Mesothelial cell of epicardium (in vitro differentiated cells): ENCODE measurements at regions not wholly inside any gene's neighbourhood (a gene's known extent, or its start where the extent isn't known, plus 50 kb on each side); places are given as distances from the start of the nearest gene placed in this dataset.

Source experiments
- DNase-seq, 2 experiments: peaks; one replicate each; pipeline ENCODE4 v3.0.0; 2021; ENCODE audit warnings: low spot score in 2 of 2; ENCODE audit not compliant: unreplicated experiment in 2 of 2
- H3K27ac Mint-ChIP-seq: 2 replicates; pipeline ENCODE4 v1.8.0; 2021; ENCODE audit warnings: mixed read lengths
- H3K27me3 Mint-ChIP-seq: 2 replicates; pipeline ENCODE4 v1.8.0; 2021; ENCODE audit warnings: low read depth, mixed read lengths
- H3K36me3 Mint-ChIP-seq: 2 replicates; pipeline ENCODE4 v1.8.0; 2021; ENCODE audit warnings: mixed read lengths
- H3K4me1 Mint-ChIP-seq: 2 replicates; pipeline ENCODE4 v1.8.0; 2021; ENCODE audit warnings: mixed read lengths
- H3K4me3 Mint-ChIP-seq: 2 replicates; pipeline ENCODE4 v1.8.0; 2021; ENCODE audit warnings: mild to moderate bottlenecking, moderate library complexity, mixed read lengths
- H3K9me3 Mint-ChIP-seq: 2 replicates; pipeline ENCODE4 v1.8.0; 2021; ENCODE audit warnings: mixed read lengths
- TF ChIP-seq, protein P1 (sequence below): fragments of 200-600 bp; sonication (generic); IDR thresholded peaks from one replicate; pipeline ENCODE4 v1.5.0; 2021; ENCODE audit warnings: antibody characterized with exemption; ENCODE audit not compliant: unreplicated experiment

DNA sequence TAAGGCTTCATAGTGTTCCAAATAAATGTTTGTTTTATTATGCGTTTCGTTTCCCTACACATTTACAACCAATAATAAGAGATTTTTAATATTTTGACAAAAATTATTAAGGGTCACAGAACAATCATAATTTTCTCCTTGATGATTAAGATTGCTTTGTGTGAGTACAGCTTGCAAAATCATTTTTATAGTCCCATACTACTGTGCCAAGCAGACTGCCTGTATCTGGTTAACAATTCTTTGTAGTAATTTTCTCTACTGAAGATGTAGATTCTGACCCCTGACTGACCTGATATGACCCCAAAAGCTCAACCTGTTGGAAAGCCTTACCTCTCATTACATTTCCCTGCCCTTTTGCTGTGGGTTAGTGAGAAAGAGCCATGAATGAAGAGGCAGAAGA lies 311.9 kb upstream of the PIK3R1 start:
- TF ChIP-seq, protein P1, sequence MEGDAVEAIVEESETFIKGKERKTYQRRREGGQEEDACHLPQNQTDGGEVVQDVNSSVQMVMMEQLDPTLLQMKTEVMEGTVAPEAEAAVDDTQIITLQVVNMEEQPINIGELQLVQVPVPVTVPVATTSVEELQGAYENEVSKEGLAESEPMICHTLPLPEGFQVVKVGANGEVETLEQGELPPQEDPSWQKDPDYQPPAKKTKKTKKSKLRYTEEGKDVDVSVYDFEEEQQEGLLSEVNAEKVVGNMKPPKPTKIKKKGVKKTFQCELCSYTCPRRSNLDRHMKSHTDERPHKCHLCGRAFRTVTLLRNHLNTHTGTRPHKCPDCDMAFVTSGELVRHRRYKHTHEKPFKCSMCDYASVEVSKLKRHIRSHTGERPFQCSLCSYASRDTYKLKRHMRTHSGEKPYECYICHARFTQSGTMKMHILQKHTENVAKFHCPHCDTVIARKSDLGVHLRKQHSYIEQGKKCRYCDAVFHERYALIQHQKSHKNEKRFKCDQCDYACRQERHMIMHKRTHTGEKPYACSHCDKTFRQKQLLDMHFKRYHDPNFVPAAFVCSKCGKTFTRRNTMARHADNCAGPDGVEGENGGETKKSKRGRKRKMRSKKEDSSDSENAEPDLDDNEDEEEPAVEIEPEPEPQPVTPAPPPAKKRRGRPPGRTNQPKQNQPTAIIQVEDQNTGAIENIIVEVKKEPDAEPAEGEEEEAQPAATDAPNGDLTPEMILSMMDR: no peak
- H3K36me3 Mint-ChIP-seq: no peaks in the 10 kb centered on the region
- H3K4me3 Mint-ChIP-seq: no peak overlapping the region
- peaks cover 10% of the 10 kb centered on the region for H3K4me1 Mint-ChIP-seq
- no peak overlapping the region for H3K27ac Mint-ChIP-seq
- H3K9me3 Mint-ChIP-seq: no peaks in the 10 kb centered on the region
- H3K27me3 Mint-ChIP-seq: no peaks in the 10 kb centered on the region
- DNase-seq: no peak

DNA sequence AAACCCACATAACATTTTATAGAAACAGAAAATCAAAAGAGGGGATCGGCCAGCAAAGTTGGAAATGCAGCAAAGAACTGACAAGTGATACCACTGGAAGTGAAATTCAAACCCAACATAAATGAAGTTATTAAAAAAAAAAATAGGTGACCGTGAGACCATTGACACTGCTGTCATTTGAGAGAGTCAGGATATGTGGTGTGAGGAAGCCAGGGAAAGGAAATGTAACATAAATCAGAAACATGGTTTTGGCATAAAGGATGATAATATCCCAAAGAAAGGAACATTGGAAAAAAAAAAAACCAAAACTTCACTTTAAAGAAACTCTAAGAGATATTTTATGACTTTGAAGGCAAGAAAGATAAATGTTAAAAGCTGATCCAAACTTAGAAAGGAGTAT lies 312.4 kb upstream of the PIK3R1 start:
- TF ChIP-seq, protein P1: no peak
- DNase-seq: no peak
- H3K36me3 Mint-ChIP-seq: no peaks in the 10 kb centered on the region
- no peak overlapping the region for H3K27ac Mint-ChIP-seq
- no peaks in the 10 kb centered on the region for H3K27me3 Mint-ChIP-seq
- no peak overlapping the region for H3K4me3 Mint-ChIP-seq
- no peaks in the 10 kb centered on the region for H3K9me3 Mint-ChIP-seq
- peaks cover 10% of the 10 kb centered on the region for H3K4me1 Mint-ChIP-seq

DNA sequence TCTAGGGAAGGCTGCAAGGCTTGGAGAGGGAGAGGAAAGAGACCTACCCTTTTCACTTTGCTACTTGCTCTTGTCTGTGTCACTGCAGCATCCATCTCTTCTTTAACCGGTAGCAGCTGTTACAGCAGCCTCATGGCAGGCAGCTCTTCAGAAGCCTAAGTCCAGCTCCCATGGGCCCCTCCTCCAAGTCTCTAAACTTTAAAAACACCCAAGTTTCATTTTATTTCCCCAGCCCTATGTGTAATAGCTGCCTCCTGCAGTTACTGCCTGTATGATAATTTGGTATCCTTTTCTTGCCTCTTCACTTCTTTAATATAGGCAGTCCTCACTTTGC lies 313.1 kb upstream of the PIK3R1 start:
- no peak for DNase-seq
- Mint-ChIP-seq H3K36me3 (no peaks in the 10 kb centered on the region), H3K9me3 (no peaks in the 10 kb centered on the region), H3K4me3 (no peak overlapping the region), H3K27ac (no peak overlapping the region), H3K4me1 (peaks cover 10% of the 10 kb centered on the region), H3K27me3 (no peaks in the 10 kb centered on the region)
- TF ChIP-seq, protein P1: no peak

DNA sequence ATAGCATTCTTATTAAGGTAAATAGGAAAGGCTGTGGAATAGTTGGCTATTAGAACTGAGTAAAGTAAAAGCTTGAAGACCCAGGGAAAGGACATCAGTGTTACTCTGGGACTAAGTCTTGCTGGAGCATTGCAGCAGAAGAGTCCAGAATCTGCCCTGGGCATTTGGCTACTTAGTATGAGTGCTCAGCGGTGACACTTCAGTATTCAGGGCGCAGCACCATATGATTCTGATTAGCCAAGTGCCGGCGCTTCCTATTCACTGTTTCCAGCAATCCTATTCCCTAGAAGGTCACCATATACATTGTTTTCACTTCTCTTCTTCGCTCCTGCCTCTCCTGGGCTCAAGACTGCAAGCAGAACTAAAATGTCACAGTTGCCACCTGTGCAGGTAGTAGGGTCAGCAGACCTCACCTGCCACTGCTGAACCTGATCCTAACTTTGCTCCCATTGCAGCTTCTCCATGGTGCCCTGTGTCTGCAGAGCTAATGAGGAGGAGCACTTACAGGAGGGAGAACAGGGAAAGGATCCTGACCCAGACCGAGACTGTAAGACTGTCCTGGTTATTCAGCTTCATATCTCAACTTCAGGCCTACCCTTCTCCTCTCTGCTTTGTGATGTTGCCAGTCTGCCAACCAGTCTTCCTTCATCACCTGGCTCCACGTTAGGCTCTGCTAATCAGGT lies 313.6 kb upstream of the PIK3R1 start:
- Mint-ChIP-seq H3K27ac (no peak overlapping the region), H3K9me3 (no peaks in the 10 kb centered on the region), H3K4me3 (no peak overlapping the region), H3K36me3 (no peaks in the 10 kb centered on the region), H3K4me1 (peaks cover 10% of the 10 kb centered on the region), H3K27me3 (no peaks in the 10 kb centered on the region)
- TF ChIP-seq, protein P1: no peak
- DNase-seq: no peak

DNA sequence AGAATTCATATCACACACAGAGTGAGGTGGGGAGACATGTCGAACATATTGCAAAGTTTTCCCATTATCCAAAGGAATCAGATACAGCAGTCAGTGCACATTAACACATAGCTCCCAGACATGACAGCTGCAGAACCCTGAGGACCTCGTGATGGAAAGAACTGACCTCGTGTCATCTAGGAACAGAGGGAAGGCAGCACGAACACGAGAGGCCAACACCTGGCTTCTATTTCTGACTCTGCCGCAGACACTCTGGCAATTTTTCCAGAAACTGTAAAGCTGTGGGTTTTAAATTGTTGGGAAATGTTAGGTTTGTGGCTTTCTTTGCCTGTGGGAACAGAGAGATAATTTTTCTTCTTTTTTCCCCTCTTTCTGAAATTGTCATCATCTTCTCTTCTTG lies 315.0 kb upstream of the PIK3R1 start:
- no peaks in the 10 kb centered on the region for H3K9me3 Mint-ChIP-seq
- H3K27ac Mint-ChIP-seq: no peak overlapping the region
- DNase-seq: no peak
- TF ChIP-seq, protein P1: no peak
- H3K4me1 Mint-ChIP-seq: peaks cover 10% of the 10 kb centered on the region
- H3K27me3 Mint-ChIP-seq: no peaks in the 10 kb centered on the region
- H3K4me3 Mint-ChIP-seq: no peak overlapping the region
- no peaks in the 10 kb centered on the region for H3K36me3 Mint-ChIP-seq

DNA sequence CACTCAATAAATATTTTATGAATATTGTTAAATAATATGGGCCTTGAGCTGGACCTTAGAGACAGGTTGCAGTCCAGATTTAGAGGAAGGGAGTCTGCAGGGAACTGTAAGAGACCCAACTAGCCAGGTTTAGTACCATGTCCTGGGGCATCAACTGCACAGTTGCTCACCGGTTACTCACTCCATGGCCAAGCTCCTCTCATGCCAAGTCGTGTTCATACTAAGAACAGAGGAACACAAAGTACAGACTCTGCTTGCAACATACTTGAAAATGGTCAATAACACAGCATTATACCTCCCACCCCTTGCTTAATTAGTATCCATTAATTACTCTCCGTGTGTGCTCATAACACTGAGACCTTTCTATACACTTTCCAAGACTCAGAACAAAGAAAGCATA lies 317.6 kb upstream of the PIK3R1 start:
- TF ChIP-seq, protein P1: no peak

More for the DNA sequence above, 317.6 kb upstream of the PIK3R1 start:
- Mint-ChIP-seq H3K27ac (no peak overlapping the region), H3K9me3 (no peaks in the 10 kb centered on the region), H3K4me3 (no peak overlapping the region), H3K36me3 (no peaks in the 10 kb centered on the region), H3K4me1 (peaks cover 6% of the 10 kb centered on the region), H3K27me3 (no peaks in the 10 kb centered on the region)
- DNase-seq: no peak
